Activated T-helper 2 cell treated with anti-CD3 and anti-CD28 coated beads, Interferon-gamma antibody, Interleukin-2, Interleukin-4, amounts not matched to agents 10 μg/mL and 5 μg/mL and 100 μg/mL, durations not matched to agents 14 hours and 24 hours and 36 hours (primary cell): ENCODE measurements at regions not wholly inside any gene's neighbourhood (a gene's known extent, or its start where the extent isn't known, plus 50 kb on each side); places are given as distances from the start of the nearest gene placed in this dataset.
"Not testable (repeated sequence)": the region's sequence is repeated elsewhere in the genome, so short reads cannot be mapped to it uniquely, and the experiment has no call there.

ENCODE experiments used
- DNase-seq: peaks from one replicate; pipeline ENCODE4 v3.0.0; 2021; ENCODE audit warnings: low spot score
- H3K27ac Mint-ChIP-seq: one replicate; pipeline ENCODE4 v1.8.0; 2021; ENCODE audit warnings: mixed read lengths
- H3K27me3 Mint-ChIP-seq: one replicate; pipeline ENCODE4 v1.8.0; 2021; ENCODE audit warnings: low read depth, mixed read lengths
- H3K36me3 Mint-ChIP-seq: one replicate; pipeline ENCODE4 v1.8.0; 2021; ENCODE audit warnings: low read depth, mixed read lengths
- H3K4me1 Mint-ChIP-seq: one replicate; pipeline ENCODE4 v1.8.0; 2021; ENCODE audit warnings: low read depth, mixed read lengths
- H3K4me3 Mint-ChIP-seq: one replicate; pipeline ENCODE4 v1.8.0; 2021; ENCODE audit warnings: low read depth, mild to moderate bottlenecking, moderate library complexity, mixed read lengths
- H3K9me3 Mint-ChIP-seq: one replicate; pipeline ENCODE4 v1.8.0; 2021; ENCODE audit warnings: mixed read lengths
- intact Hi-C: fragments of 100-400 bp; cut with micrococcal nuclease; formaldehyde crosslinking; loops from one replicate; pipeline ENCODE4 v1.15.1; 2023

DNA sequence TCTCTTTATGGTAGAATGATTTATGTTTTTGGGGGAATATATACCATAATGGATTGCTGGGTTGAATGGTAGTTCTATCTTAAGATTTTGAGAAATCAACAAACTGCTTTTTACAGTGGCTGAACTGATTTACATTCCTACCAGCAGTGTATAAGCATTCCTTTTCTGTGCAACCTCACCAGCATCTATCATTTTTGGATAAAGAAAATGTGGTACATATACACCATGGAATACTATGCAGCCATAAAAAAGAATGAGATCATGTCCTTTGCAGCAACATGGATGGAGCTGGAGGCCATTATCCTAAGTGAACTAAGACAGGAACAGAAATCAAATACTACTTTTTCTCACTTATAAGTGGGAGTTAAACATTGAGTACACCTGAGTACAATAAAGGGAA, 746.4 kb downstream of the MAT2B start:
- not testable (repeated sequence) for H3K4me1 Mint-ChIP-seq

DNA sequence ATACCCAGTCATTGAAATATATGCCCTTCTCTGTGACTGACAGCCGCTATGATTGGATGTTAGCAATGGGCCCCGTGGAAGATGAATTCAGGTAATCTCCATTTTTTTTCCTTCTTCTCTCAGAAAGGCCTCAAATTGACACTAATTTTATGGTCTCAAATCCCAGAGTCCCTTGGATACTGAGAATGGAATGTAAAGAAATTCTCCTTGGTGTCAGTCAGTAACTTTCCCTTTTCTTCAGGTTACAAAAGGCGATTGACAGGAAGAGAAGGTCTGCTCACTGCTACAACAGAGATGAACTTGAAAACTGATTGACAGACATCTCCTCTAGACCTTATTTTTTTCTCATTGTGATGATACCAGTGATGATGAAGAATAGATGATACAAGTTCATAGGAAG, 748.3 kb downstream of the MAT2B start:
- peaks cover 4% of the 10 kb centered on the region for H3K9me3 Mint-ChIP-seq
- no peak for DNase-seq
- no peaks in the 10 kb centered on the region for H3K4me1 Mint-ChIP-seq
- no peaks in the 10 kb centered on the region for H3K27me3 Mint-ChIP-seq
- no peak overlapping the region for H3K27ac Mint-ChIP-seq
- intact Hi-C loops, result no loop called here
- no peaks in the 10 kb centered on the region for H3K36me3 Mint-ChIP-seq
- no peak overlapping the region for H3K4me3 Mint-ChIP-seq

More for the DNA sequence above, 746.4 kb downstream of the MAT2B start:
- H3K27ac Mint-ChIP-seq, H3K9me3 Mint-ChIP-seq, DNase-seq, H3K36me3 Mint-ChIP-seq, intact Hi-C loops, H3K27me3 Mint-ChIP-seq, H3K4me3 Mint-ChIP-seq: not testable (repeated sequence)

DNA sequence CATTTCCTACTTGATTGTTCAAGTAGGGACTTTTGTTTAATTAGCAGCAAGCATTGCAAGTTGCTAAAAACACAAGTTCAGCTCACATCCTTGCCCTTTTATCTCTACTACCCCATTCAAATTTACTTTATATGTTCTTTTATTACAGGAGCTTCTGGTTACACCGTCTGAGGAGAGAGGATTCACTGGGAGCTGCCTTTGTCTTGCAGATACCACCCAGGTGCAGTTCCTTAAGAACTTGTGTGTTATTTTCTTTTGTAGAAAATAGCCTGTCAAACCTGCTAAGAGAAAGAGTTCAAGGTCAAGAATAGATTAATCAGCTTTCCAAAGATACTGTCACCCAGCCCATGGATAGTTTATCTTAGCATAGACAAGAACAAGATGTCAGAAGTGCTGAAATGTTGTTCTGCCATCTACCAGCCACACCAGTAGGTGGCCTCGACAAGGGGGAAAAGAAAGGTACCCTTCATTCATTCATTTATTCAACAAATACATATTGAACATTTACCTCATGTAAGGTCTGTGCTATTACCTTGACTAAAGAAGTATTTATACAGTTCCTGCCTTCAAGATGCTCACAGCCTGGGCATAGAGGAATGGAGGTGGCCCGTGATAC, 750.3 kb downstream of the MAT2B start:
- no peak overlapping the region for H3K4me3 Mint-ChIP-seq
- H3K27me3 Mint-ChIP-seq, result no peaks in the 10 kb centered on the region
- peaks cover 4% of the 10 kb centered on the region for H3K9me3 Mint-ChIP-seq
- H3K36me3 Mint-ChIP-seq, result no peaks in the 10 kb centered on the region
- H3K27ac Mint-ChIP-seq, result no peak overlapping the region
- H3K4me1 Mint-ChIP-seq, result no peaks in the 10 kb centered on the region
- no peak for DNase-seq
- intact Hi-C loops, result no loop called here

- Mint-ChIP-seq H3K27me3 (no peaks in the 10 kb centered on the region), H3K36me3 (no peaks in the 10 kb centered on the region), H3K4me3 (no peak overlapping the region), H3K4me1 (no peaks in the 10 kb centered on the region), H3K27ac (no peak overlapping the region), H3K9me3 (peaks cover 4% of the 10 kb centered on the region)
- no peak for DNase-seq
- intact Hi-C loops, result no loop called here
Observed at GRCh38 chr5:164256351-164256750, 750.9 kb downstream of the MAT2B start.

GRCh38 chr5:164256954-164257353, 751.5 kb downstream of the MAT2B start:
- H3K4me3 Mint-ChIP-seq, result no peak overlapping the region
- no peaks in the 10 kb centered on the region for H3K27me3 Mint-ChIP-seq
- no peaks in the 10 kb centered on the region for H3K36me3 Mint-ChIP-seq
- H3K27ac Mint-ChIP-seq, result no peak overlapping the region
- peaks cover 4% of the 10 kb centered on the region for H3K9me3 Mint-ChIP-seq
- no peak for DNase-seq
- intact Hi-C loops, result no loop called here
- no peaks in the 10 kb centered on the region for H3K4me1 Mint-ChIP-seq

DNA sequence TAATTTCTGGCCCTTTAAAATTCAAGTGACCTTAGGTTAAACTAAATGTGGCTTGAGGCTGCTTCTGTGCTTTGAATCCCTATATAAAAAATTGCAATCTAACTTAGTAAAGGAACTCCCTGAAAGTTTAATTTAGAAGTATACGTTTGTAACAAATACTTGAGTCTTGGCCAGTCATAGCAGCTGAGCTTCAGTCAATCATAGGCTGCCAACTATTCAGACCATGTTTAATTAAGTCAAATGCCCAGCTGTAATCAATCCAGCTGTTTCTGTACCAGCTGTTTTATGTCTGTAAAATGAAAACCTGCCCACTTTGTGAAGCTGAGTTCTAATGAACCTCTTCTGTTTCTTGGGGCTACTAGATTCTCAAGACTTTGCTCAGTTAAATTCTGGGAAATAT, 760.1 kb downstream of the MAT2B start:
- no peaks in the 10 kb centered on the region for H3K27me3 Mint-ChIP-seq
- no peak overlapping the region for H3K4me3 Mint-ChIP-seq
- DNase-seq, result no peak
- peaks cover 11% of the 10 kb centered on the region for H3K9me3 Mint-ChIP-seq
- no peak overlapping the region for H3K27ac Mint-ChIP-seq
- intact Hi-C loops, result no loop called here
- H3K4me1 Mint-ChIP-seq, result no peaks in the 10 kb centered on the region
- no peaks in the 10 kb centered on the region for H3K36me3 Mint-ChIP-seq

GRCh38 chr5:164266571-164266970, 761.2 kb downstream of the MAT2B start:
- Mint-ChIP-seq H3K9me3 (peaks cover 11% of the 10 kb centered on the region), H3K4me1 (no peaks in the 10 kb centered on the region), H3K4me3 (no peak overlapping the region), H3K27me3 (no peaks in the 10 kb centered on the region), H3K36me3 (no peaks in the 10 kb centered on the region), H3K27ac (no peak overlapping the region)
- no peak for DNase-seq
- intact Hi-C loops, result no loop called here

DNA sequence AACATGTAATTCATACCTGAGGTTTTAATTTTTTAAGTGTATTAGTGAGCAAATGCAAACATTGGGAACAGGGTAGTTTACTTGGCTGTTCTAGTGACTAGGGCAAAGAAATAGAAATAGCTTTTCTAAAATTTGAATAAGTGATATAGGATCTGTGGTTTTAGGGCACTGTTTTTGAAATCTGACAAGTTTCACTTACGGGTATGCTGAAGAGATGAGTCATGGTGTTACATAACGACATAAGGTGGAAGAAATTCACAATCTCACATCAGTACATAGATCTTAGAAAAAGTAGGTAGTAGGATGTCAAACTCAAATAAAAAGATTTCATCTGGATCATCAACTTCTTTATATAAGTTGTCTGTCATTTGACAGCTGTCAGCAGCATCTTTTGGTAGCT, 772.3 kb downstream of the MAT2B start:
- peaks cover 4% of the 10 kb centered on the region for H3K9me3 Mint-ChIP-seq
- H3K4me3 Mint-ChIP-seq, result no peak overlapping the region
- intact Hi-C loops, result no loop called here
- no peak overlapping the region for H3K27ac Mint-ChIP-seq
- H3K4me1 Mint-ChIP-seq, result no peaks in the 10 kb centered on the region
- H3K36me3 Mint-ChIP-seq, result no peaks in the 10 kb centered on the region
- DNase-seq, result no peak
- no peaks in the 10 kb centered on the region for H3K27me3 Mint-ChIP-seq

DNA sequence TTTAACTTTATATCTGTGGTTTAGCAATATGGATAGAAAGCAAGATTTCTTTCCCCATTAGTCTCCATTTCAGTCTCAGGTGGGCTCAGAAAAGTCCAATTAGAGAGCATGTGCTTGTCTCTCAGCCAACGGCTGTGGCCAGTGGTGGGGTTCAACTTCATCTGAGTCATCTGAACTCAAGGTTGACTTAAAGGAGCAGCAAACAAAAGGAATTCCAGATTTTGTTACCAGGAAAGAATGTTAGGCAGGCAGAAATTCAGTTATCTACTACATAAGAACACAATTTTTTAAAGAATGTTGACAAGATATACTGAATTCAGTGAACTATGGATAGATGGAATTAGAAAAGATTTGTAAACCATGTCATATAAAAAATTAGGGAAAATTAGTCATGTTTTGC, 784.1 kb downstream of the MAT2B start:
- H3K36me3 Mint-ChIP-seq, result no peaks in the 10 kb centered on the region
- H3K4me1 Mint-ChIP-seq, result no peaks in the 10 kb centered on the region
- intact Hi-C loops, result no loop called here
- no peak overlapping the region for H3K27ac Mint-ChIP-seq
- H3K9me3 Mint-ChIP-seq, result peaks cover 19% of the 10 kb centered on the region
- no peaks in the 10 kb centered on the region for H3K27me3 Mint-ChIP-seq
- H3K4me3 Mint-ChIP-seq, result no peak overlapping the region
- DNase-seq, result no peak

DNA sequence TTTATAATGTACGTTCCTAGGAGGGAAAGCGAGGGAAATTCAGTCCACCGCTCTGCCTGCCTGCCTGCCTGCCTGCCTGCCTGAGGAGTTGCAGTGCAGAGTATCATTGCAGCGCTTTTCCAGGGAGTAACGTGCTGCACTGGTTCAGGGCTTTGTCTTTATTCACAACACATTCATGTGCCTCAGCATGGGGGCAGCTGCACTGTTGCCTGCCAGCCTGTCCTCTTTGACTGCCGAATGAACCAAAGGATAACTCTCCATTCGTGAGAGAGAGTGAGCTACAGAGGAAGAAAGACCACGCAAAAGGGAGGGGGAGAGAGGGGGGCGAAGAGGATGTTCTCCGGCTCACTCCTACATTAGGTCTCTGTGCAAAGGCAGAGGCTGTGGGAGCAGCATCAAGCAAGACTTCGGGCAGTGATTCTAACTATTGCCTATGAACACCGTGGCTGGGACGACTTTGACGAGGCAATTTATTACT, 791.2 kb downstream of the MAT2B start:
- no peak for DNase-seq
- H3K27me3 Mint-ChIP-seq, result no peaks in the 10 kb centered on the region
- no peak overlapping the region for H3K27ac Mint-ChIP-seq
- peaks cover 8% of the 10 kb centered on the region for H3K9me3 Mint-ChIP-seq
- no peaks in the 10 kb centered on the region for H3K4me1 Mint-ChIP-seq
- intact Hi-C loops, result no loop called here
- H3K4me3 Mint-ChIP-seq, result no peak overlapping the region
- H3K36me3 Mint-ChIP-seq, result no peaks in the 10 kb centered on the region

DNA sequence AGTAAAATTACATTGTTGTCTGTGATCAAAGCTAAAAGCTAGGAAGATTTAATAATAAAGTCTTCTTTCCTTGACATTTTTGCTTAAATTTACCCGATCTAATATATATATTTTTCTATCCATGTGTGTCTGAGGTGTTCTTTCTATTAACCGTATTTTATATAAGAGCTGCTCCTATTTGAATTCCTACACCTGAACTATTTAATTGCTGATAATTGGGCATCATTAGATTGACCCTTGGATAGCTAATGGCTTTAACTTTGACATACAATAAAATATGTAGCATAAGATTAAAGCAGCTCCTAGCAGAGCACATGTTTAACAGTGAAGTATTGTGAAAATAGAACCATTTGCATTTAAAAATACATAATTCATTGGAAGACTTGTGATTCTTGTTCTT, 792.7 kb downstream of the MAT2B start:
- DNase-seq, result no peak
- Mint-ChIP-seq H3K36me3 (no peaks in the 10 kb centered on the region), H3K4me3 (no peak overlapping the region), H3K27me3 (no peaks in the 10 kb centered on the region), H3K27ac (no peak overlapping the region), H3K9me3 (peaks cover 8% of the 10 kb centered on the region), H3K4me1 (no peaks in the 10 kb centered on the region)
- intact Hi-C loops, result no loop called here

DNA sequence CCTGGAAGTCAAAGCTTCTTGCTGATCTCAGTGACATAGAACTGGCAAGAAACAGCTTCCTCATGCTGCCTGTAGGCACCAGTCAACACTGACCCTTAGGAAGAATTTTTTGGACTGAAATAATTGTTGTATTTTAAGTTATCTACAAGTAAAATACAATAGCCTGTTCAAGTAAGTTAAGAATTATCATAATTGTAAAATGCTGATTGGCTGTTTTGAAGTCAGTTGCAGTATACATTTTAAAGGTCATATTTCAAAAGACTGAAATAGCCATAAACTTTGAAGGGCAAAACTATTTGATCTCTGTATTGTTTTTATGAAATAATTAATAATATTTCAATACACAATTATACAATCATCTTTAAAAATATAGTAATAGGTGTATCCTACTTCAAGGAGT, 794.9 kb downstream of the MAT2B start:
- Mint-ChIP-seq H3K4me3 (no peak overlapping the region), H3K27me3 (no peaks in the 10 kb centered on the region), H3K4me1 (no peaks in the 10 kb centered on the region), H3K27ac (no peak overlapping the region), H3K9me3 (peaks cover 3% of the 10 kb centered on the region), H3K36me3 (no peaks in the 10 kb centered on the region)
- intact Hi-C loops, result no loop called here
- DNase-seq, result no peak

- intact Hi-C loops, result no loop called here
- H3K9me3 Mint-ChIP-seq, result no peaks in the 10 kb centered on the region
- DNase-seq, result no peak
- H3K27me3 Mint-ChIP-seq, result no peaks in the 10 kb centered on the region
- no peaks in the 10 kb centered on the region for H3K36me3 Mint-ChIP-seq
- no peak overlapping the region for H3K4me3 Mint-ChIP-seq
- no peak overlapping the region for H3K27ac Mint-ChIP-seq
- H3K4me1 Mint-ChIP-seq, result no peaks in the 10 kb centered on the region
Observed at GRCh38 chr5:164301136-164301535, 795.7 kb downstream of the MAT2B start.

DNA sequence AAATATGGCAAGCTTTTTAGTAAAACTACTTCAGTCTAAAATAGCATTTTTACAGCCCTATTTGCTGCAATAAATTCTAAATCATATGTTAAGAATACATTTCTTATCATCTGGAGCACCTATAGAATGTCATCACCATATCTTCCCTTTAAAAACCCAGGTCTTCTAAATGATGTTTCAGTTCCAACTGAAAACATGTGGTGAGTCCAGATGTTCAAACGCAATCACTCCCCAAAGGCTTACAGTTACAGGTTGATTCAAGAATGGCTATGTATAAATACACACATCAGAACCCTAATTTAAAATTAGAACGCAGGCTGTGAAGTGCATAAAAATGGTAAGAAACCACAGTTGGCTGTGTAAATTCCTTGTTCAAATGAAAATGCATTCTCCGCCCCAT, 796.3 kb downstream of the MAT2B start:
- no peak for DNase-seq
- H3K36me3 Mint-ChIP-seq, result no peaks in the 10 kb centered on the region
- H3K9me3 Mint-ChIP-seq, result no peaks in the 10 kb centered on the region
- no peak overlapping the region for H3K4me3 Mint-ChIP-seq
- no peaks in the 10 kb centered on the region for H3K4me1 Mint-ChIP-seq
- H3K27ac Mint-ChIP-seq, result no peak overlapping the region
- no peaks in the 10 kb centered on the region for H3K27me3 Mint-ChIP-seq
- intact Hi-C loops, result no loop called here
